PC-9 (cell line): ENCODE measurements at regions not wholly inside any gene's neighbourhood (a gene's known extent, or its start where the extent isn't known, plus 50 kb on each side); places are given as distances from the start of the nearest gene placed in this dataset.

Experiments used
- BruUV-seq: library from RNA; stranded (reverse); fragments of 400-500 nt; replicated peaks from 2 replicates; lab custom pipeline; 2021; lab: Mats Ljungman, UMichigan
- CTCF ChIA-PET: fragments of 300-600 bp; sonication (Branson Sonifier 250); formaldehyde crosslinking; loops from one replicate; lab custom pipeline; 2022; ENCODE audit warnings: antibody characterized with exemption; lab: Charles Lee
- POLR2A ChIA-PET: fragments of 300-600 bp; sonication (Branson Sonifier 250); formaldehyde crosslinking; loops from one replicate; lab custom pipeline; 2022; ENCODE audit warnings: antibody characterized with exemption; ENCODE audit not compliant: unreplicated experiment; lab: Charles Lee
- DNase-seq, 2 experiments: peaks; one replicate each; pipeline versions ENCODE4 v3.0.0 to v3.0.0-alpha.2; 2015 to 2022; ENCODE audit warnings: mixed read lengths in 1 of 2
- H2AFZ ChIP-seq: fragments of 200-600 bp; sonication (generic); 2 replicates; pipeline ENCODE4 v1.8.1; 2017; ENCODE audit warnings: antibody characterized with exemption
- H3F3A ChIP-seq: fragments of 200-600 bp; sonication (generic); 2 replicates; pipeline ENCODE4 v1.8.1; 2017; ENCODE audit warnings: antibody characterized with exemption, mild to moderate bottlenecking, low read depth; ENCODE audit not compliant: insufficient read depth
- H3K27ac ChIP-seq: fragments of 200-600 bp; sonication (generic); 2 replicates; pipeline ENCODE4 v1.6.1; 2016; ENCODE audit warnings: mixed run types
- H3K27me3 ChIP-seq: fragments of 200-600 bp; sonication (generic); 2 replicates; pipeline ENCODE4 v1.6.1; 2016; ENCODE audit warnings: low read depth, mixed run types; ENCODE audit not compliant: insufficient read depth
- H3K36me3 ChIP-seq: fragments of 200-600 bp; sonication (generic); 2 replicates; pipeline ENCODE4 v1.6.1; 2016; ENCODE audit warnings: low read depth, mixed run types
- H3K4me1 ChIP-seq: fragments of 200-600 bp; sonication (generic); replicated peaks from 2 replicates; pipeline ENCODE4 v1.6.1; 2016; ENCODE audit warnings: mixed run types; ENCODE audit not compliant: insufficient read depth
- H3K4me2 ChIP-seq: fragments of 200-600 bp; sonication (generic); 2 replicates; pipeline ENCODE4 v1.6.1; 2017; ENCODE audit warnings: mixed run types
- H3K4me3 ChIP-seq: fragments of 200-600 bp; sonication (generic); 2 replicates; pipeline ENCODE4 v1.6.1; 2016; ENCODE audit warnings: mixed run types
- H3K79me2 ChIP-seq: fragments of 200-600 bp; sonication (generic); 2 replicates; pipeline ENCODE4 v1.6.1; 2017; ENCODE audit warnings: low read depth, mixed run types
- H3K9me2 ChIP-seq: fragments of 200-600 bp; sonication (generic); 2 replicates; pipeline ENCODE4 v1.8.1; 2017; ENCODE audit warnings: mild to moderate bottlenecking; ENCODE audit not compliant: insufficient read depth
- H3K9me3 ChIP-seq: fragments of 200-600 bp; sonication (generic); 2 replicates; pipeline ENCODE4 v1.8.1; 2016; ENCODE audit warnings: low read depth; ENCODE audit not compliant: insufficient read depth
- H4K20me1 ChIP-seq: fragments of 200-600 bp; sonication (generic); 2 replicates; pipeline ENCODE4 v1.8.1; 2017; ENCODE audit not compliant: insufficient read depth
- CTCF ChIP-seq: fragments of 200-600 bp; sonication (generic); conservative IDR thresholded peaks from 2 replicates; pipeline ENCODE4 v1.6.1; 2017; ENCODE audit warnings: mixed run types, antibody characterized with exemption, mild to moderate bottlenecking, moderate library complexity
- EZH2 ChIP-seq: fragments of 200-600 bp; sonication (generic); IDR thresholded peaks from 2 replicates; pipeline ENCODE4 v1.8.0; 2017; ENCODE audit warnings: antibody characterized with exemption, low read depth
- intact Hi-C: fragments of 100-400 bp; cut with micrococcal nuclease; formaldehyde crosslinking; loops from one replicate; pipeline ENCODE4 v1.10.0; 2022; ENCODE audit not compliant: unreplicated experiment

- Histone ChIP-seq H3K36me3 (no peaks in the 10 kb centered on the region), H3K4me2 (no peak overlapping the region), H3K4me3 (no peak overlapping the region), H3K79me2 (no peaks in the 10 kb centered on the region), H2AFZ (no peak overlapping the region), H3F3A (no peaks in the 10 kb centered on the region), H3K27ac (no peak overlapping the region), H3K9me2 (no peaks in the 10 kb centered on the region), H3K4me1 (no peaks in the 10 kb centered on the region), H3K9me3 (no peaks in the 10 kb centered on the region), H4K20me1 (no peaks in the 10 kb centered on the region), H3K27me3 (no peaks in the 10 kb centered on the region; the same call in 1 of the 2 replicates)
- TF ChIP-seq CTCF (no peak), EZH2 (no peak)
- ChIA-PET CTCF (no interaction called here), POLR2A (no interaction called here)
- no peak for DNase-seq
- no TSS peak for BruUV-seq
- intact Hi-C loops = no loop called here
Measured at GRCh38 chr10:85379338-85379737, 987.3 kb downstream of the GRID1 start.

- no peaks in the 10 kb centered on the region for H3K27me3 ChIP-seq
- H3K4me3 ChIP-seq = no peak overlapping the region
- POLR2A ChIA-PET = no interaction called here
- CTCF ChIA-PET = no interaction called here
- no peak overlapping the region for H3K4me2 ChIP-seq
- no peaks in the 10 kb centered on the region for H3K36me3 ChIP-seq
- no peaks in the 10 kb centered on the region for H3K4me1 ChIP-seq
- no peak for DNase-seq
- no TSS peak for BruUV-seq
- H3K9me3 ChIP-seq = no peaks in the 10 kb centered on the region
- H3K9me2 ChIP-seq = no peaks in the 10 kb centered on the region
- intact Hi-C loops = no loop called here
- no peak overlapping the region for H3K27ac ChIP-seq
- no peaks in the 10 kb centered on the region for H3K79me2 ChIP-seq
- TF ChIP-seq CTCF (no peak), EZH2 (no peak)
- H2AFZ ChIP-seq = no peak overlapping the region
- no peaks in the 10 kb centered on the region for H3F3A ChIP-seq
- no peaks in the 10 kb centered on the region for H4K20me1 ChIP-seq
Measured at GRCh38 chr10:85400981-85401695, 965.5 kb downstream of the GRID1 start.

GRCh38 chr10:85402541-85402940 lies 964.1 kb downstream of the GRID1 start:
- no peaks in the 10 kb centered on the region for H3K36me3 ChIP-seq
- no peak overlapping the region for H3K27ac ChIP-seq
- H4K20me1 ChIP-seq = no peaks in the 10 kb centered on the region
- POLR2A ChIA-PET = no interaction called here
- intact Hi-C loops = no loop called here
- no peak for DNase-seq
- no TSS peak for BruUV-seq
- H3K4me1 ChIP-seq = no peaks in the 10 kb centered on the region
- no peaks in the 10 kb centered on the region for H3K79me2 ChIP-seq
- no peaks in the 10 kb centered on the region for H3K9me2 ChIP-seq
- no peaks in the 10 kb centered on the region for H3K27me3 ChIP-seq
- H3K4me2 ChIP-seq = no peak overlapping the region
- no peak overlapping the region for H3K4me3 ChIP-seq
- no peak overlapping the region for H2AFZ ChIP-seq
- CTCF ChIA-PET = no interaction called here
- H3F3A ChIP-seq = no peaks in the 10 kb centered on the region
- TF ChIP-seq EZH2 (no peak), CTCF (no peak)
- H3K9me3 ChIP-seq = no peaks in the 10 kb centered on the region
